Ishikawa (cell line): ENCODE measurements at regions not wholly inside any gene's neighbourhood (a gene's known extent, or its start where the extent isn't known, plus 50 kb on each side); places are given as distances from the start of the nearest gene placed in this dataset.

Source experiments
- CEBPB ChIP-seq: IDR thresholded peaks from 2 replicates; pipeline ENCODE4 v1.6.1; 2012
- CREB1 ChIP-seq: IDR thresholded peaks from 2 replicates; pipeline ENCODE4 v1.6.1; 2012; ENCODE audit warnings: low read depth
- EGR1 ChIP-seq: IDR thresholded peaks from 2 replicates; pipeline ENCODE4 v1.6.1; 2012
- EP300 ChIP-seq: IDR thresholded peaks from 2 replicates; pipeline ENCODE4 v1.6.1; 2012; ENCODE audit warnings: borderline replicate concordance
- FOXM1 ChIP-seq: IDR thresholded peaks from 2 replicates; pipeline ENCODE4 v1.6.1; 2012; ENCODE audit warnings: low read depth, borderline replicate concordance
- NFIC ChIP-seq: IDR thresholded peaks from 2 replicates; pipeline ENCODE4 v1.6.1; 2012
- RAD21 ChIP-seq: IDR thresholded peaks from 2 replicates; pipeline ENCODE4 v1.6.1; 2012; ENCODE audit warnings: low read depth
- TAF1 ChIP-seq: IDR thresholded peaks from 2 replicates; pipeline ENCODE4 v1.6.1; 2012; ENCODE audit warnings: low read depth, mild to moderate bottlenecking
- TCF12 ChIP-seq: IDR thresholded peaks from 2 replicates; pipeline ENCODE4 v1.6.1; 2012; ENCODE audit warnings: low read depth
- TEAD4 ChIP-seq: IDR thresholded peaks from 2 replicates; pipeline ENCODE4 v1.6.1; 2012
- YY1 ChIP-seq: IDR thresholded peaks from 2 replicates; pipeline ENCODE4 v1.6.1; 2012; ENCODE audit warnings: low read depth
- ZBTB7A ChIP-seq: IDR thresholded peaks from 2 replicates; pipeline ENCODE4 v1.6.1; 2012; ENCODE audit warnings: low read depth
- TF ChIP-seq, protein P1 (sequence below): IDR thresholded peaks from 2 replicates; pipeline ENCODE4 v1.6.1; 2012
- TF ChIP-seq, protein P2 (sequence below): IDR thresholded peaks from 2 replicates; pipeline ENCODE4 v1.6.1; 2012
- TF ChIP-seq, protein P3 (sequence below): IDR thresholded peaks from 2 replicates; pipeline ENCODE4 v1.6.1; 2012; ENCODE audit warnings: low read depth, mild to moderate bottlenecking

DNA sequence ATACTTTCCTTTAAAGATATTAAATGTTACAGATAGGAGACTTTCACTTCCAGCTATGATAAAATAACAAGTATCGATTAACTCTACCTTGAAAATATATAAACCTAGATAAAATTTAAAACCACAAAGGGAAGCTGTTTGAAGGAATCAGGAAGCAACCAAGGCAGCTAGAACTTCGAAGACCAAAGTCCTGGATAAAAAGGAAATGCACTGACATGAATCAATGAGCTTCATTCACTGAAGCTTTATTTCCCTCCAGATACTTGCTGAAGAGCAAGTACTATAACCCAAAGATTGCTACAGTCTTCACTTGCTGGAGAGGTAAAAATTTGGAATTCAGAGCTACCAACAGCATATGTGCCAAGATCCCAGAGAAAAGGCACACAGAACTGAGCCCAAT lies 144.1 kb downstream of the PIK3R1 start:
- TF ChIP-seq FOXM1 (no peak), ZBTB7A (no peak), TAF1 (no peak), TEAD4 (no peak), YY1 (no peak), RAD21 (no peak), TCF12 (no peak), EP300 (no peak), CREB1 (no peak), EGR1 (no peak), NFIC (no peak), CEBPB (no peak)
- TF ChIP-seq, protein P1, sequence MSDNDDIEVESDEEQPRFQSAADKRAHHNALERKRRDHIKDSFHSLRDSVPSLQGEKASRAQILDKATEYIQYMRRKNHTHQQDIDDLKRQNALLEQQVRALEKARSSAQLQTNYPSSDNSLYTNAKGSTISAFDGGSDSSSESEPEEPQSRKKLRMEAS: no peak
- TF ChIP-seq, protein P2, sequence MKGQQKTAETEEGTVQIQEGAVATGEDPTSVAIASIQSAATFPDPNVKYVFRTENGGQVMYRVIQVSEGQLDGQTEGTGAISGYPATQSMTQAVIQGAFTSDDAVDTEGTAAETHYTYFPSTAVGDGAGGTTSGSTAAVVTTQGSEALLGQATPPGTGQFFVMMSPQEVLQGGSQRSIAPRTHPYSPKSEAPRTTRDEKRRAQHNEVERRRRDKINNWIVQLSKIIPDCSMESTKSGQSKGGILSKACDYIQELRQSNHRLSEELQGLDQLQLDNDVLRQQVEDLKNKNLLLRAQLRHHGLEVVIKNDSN: no peak
- TF ChIP-seq, protein P3, sequence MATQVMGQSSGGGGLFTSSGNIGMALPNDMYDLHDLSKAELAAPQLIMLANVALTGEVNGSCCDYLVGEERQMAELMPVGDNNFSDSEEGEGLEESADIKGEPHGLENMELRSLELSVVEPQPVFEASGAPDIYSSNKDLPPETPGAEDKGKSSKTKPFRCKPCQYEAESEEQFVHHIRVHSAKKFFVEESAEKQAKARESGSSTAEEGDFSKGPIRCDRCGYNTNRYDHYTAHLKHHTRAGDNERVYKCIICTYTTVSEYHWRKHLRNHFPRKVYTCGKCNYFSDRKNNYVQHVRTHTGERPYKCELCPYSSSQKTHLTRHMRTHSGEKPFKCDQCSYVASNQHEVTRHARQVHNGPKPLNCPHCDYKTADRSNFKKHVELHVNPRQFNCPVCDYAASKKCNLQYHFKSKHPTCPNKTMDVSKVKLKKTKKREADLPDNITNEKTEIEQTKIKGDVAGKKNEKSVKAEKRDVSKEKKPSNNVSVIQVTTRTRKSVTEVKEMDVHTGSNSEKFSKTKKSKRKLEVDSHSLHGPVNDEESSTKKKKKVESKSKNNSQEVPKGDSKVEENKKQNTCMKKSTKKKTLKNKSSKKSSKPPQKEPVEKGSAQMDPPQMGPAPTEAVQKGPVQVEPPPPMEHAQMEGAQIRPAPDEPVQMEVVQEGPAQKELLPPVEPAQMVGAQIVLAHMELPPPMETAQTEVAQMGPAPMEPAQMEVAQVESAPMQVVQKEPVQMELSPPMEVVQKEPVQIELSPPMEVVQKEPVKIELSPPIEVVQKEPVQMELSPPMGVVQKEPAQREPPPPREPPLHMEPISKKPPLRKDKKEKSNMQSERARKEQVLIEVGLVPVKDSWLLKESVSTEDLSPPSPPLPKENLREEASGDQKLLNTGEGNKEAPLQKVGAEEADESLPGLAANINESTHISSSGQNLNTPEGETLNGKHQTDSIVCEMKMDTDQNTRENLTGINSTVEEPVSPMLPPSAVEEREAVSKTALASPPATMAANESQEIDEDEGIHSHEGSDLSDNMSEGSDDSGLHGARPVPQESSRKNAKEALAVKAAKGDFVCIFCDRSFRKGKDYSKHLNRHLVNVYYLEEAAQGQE: no peak

DNA sequence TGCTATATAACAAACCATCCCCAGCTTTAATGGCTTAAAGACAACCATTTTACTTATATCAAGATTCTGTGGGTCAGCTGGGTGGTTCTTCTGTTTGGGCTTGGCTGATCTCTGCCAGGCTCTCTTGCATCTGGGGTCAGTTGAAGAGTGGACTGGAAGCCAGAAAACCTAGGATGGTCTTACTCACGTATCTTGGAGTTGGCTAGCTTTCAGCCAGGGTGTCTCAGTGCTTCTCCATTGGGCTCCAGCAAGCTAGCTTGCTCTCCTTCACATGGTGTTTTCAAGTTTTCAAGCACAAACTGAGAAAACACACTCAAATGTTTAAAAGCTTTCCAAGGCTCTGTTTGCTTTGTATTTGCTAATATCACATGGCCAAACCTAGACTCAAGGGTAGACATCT lies 146.8 kb downstream of the PIK3R1 start:
- TF ChIP-seq TAF1: no peak
- no peak for TF ChIP-seq TEAD4
- no peak for TF ChIP-seq FOXM1
- TF ChIP-seq RAD21: no peak
- no peak for TF ChIP-seq YY1
- TF ChIP-seq, protein P1: no peak
- no peak for TF ChIP-seq ZBTB7A
- TF ChIP-seq NFIC: no peak
- TF ChIP-seq CEBPB: no peak

DNA sequence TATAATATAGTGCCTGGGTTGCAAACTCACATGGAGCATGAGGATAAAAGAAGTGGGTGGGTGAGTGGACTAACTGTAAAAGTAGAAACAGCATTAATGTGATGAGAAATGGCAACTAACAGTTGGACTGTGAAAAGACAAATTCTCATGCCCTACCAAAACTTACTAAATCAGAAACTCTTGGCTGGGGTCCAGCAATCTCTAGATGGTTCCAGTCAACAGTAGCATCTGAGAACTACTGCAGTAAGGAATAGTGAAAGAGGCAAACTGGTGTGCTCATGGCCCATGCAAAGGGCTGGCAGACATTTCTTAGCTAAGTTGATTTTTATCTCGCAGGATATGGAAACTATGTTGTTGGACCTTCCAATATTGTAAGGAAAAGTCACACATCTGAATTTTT lies 150.3 kb downstream of the PIK3R1 start:
- no peak for TF ChIP-seq CEBPB
- no peak for TF ChIP-seq TAF1
- TF ChIP-seq EGR1: no peak
- no peak for TF ChIP-seq FOXM1
- TF ChIP-seq EP300: no peak
- TF ChIP-seq, protein P1: no peak
- no peak for TF ChIP-seq CREB1
- TF ChIP-seq ZBTB7A: no peak
- TF ChIP-seq YY1: no peak
- TF ChIP-seq, protein P2: no peak
- no peak for TF ChIP-seq NFIC
- TF ChIP-seq TCF12: no peak
- TF ChIP-seq RAD21: no peak

DNA sequence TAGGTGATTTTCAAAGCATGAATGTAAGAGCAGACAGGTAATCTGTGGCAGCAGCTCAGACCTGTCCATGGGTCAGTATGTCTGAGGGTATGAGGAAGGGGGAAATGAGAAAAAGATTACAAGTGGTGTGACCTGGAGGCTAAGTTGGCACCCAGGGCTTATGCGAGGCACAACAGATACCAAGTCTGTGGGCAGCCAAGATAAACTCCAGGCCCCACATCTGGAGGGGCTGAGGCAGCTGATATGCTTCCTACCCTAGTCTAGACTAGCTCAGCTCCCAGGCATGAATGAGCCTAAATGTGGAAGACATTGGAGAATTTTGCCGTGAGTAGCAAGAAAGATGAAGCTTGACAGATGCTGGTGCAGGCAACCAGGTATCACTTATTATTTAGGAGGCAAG lies 151.7 kb downstream of the PIK3R1 start:
- TF ChIP-seq ZBTB7A: no peak
- no peak for TF ChIP-seq YY1
- no peak for TF ChIP-seq FOXM1
- no peak for TF ChIP-seq TAF1
- TF ChIP-seq, protein P2: no peak
- TF ChIP-seq CEBPB: no peak
- no peak for TF ChIP-seq NFIC
- no peak for TF ChIP-seq EP300
- TF ChIP-seq CREB1: no peak
- TF ChIP-seq, protein P3: no peak
- TF ChIP-seq TCF12: no peak
- TF ChIP-seq, protein P1: no peak
- no peak for TF ChIP-seq RAD21
- TF ChIP-seq TEAD4: no peak
- TF ChIP-seq EGR1: no peak

DNA sequence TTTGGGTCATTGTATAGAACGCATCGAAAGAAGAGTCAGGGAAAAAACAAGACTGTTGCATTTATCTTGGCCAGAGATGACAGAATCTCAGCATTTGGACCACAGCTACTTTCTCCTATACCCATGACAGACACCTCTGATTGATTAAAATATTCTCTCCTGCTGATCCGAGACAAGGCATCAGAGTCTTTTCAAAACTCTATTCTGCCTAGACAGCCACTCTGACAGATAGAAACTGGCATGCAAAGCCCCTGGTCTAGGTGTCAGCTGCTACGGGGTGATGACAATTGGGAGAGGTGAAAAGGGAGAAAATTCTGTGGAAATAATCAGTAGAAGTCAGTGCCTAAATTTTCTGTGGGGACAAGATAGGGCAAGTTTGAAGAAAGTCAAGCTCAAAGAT lies 152.2 kb downstream of the PIK3R1 start:
- no peak for TF ChIP-seq TAF1
- TF ChIP-seq YY1: no peak
- TF ChIP-seq TCF12: no peak
